Activated CD4-positive, CD25-positive, alpha-beta regulatory T cell treated with anti-CD3 and anti-CD28 coated beads, Interleukin-2, amount 50 U/mL, for 24 hours (primary cell): ENCODE measurements at regions not wholly inside any gene's neighbourhood (a gene's known extent, or its start where the extent isn't known, plus 50 kb on each side); places are given as distances from the start of the nearest gene placed in this dataset.
"Not testable (repeated sequence)": the region's sequence is repeated elsewhere in the genome, so short reads cannot be mapped to it uniquely, and the experiment has no call there.

Source experiments
- ATAC-seq, 2 donors: fragments of 150-1000 bp; cut with Tn5 transposase; one replicate each; pipeline ENCODE4 v1.10.0; 2021; ENCODE audit warnings: mild to moderate bottlenecking in 1 of 2, moderate library complexity in 1 of 2

DNA sequence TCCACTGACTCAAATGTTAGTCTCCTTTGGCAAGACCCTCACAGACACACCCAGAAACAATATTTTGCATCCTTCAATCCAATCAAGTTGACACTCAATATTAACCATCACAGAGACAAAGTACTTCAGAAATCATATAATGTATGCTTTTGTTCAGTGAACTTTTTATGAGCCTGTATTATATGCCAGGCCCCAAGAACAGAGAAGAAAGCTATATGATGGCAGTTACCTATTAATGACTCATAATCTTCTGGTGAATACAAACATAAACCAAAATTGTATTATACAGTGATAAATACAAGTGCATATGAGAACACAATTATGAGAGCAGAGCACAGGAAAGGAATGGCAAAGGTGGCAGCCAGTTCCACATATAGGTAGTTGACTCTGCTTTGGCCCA lies 852.0 kb upstream of the EPHA5 start:
- no peak for ATAC-seq

GRCh38 chr4:66516940-66517339 lies 846.7 kb upstream of the EPHA5 start:
- no peak for ATAC-seq

- no peak for ATAC-seq
Observed at GRCh38 chr4:66506985-66507384, 836.7 kb upstream of the EPHA5 start.

DNA sequence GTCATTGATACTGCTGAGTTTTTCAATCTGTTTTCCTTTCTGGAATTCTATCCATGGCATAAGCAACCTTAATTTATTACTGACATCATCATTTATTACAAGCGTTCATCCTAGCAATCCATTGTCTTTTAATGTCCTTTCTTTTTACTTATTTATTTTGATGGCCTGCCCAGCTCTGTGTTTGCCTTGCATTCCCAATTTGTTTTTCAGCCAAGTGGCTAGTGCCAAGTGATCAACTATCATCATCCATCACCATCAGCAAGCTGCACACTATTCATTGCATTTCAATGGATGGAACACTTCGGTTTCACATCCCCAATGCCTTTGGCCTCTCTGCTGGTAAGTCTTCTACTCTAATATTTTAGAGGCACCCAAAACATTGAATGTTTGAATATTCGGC lies 831.7 kb upstream of the EPHA5 start:
- ATAC-seq = no peak

- no peak for ATAC-seq
Observed at GRCh38 chr4:66490729-66491128, 820.4 kb upstream of the EPHA5 start.

- no peak for ATAC-seq
Observed at GRCh38 chr4:66489783-66490452, 819.6 kb upstream of the EPHA5 start.

DNA sequence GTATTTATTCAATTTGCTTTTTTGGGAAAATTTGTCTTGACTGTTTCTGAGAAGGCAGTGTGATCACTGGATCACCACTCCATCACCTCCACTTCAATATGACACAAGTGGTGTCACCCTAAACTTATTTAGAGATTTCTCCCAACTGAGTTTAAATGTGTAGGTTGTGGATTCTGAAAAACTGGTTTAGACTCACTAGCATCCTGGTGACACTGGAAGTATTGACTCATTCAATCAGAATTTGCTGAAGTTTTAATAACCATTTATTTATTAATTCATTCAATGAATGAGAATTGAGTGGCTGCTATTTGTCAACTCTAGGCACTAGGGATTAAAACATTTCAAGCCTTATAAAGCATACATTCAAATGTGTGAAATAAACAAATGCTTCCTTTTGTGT lies 819.1 kb upstream of the EPHA5 start:
- no peak for ATAC-seq

- ATAC-seq = no peak
Observed at GRCh38 chr4:66486068-66486467, 815.8 kb upstream of the EPHA5 start.

DNA sequence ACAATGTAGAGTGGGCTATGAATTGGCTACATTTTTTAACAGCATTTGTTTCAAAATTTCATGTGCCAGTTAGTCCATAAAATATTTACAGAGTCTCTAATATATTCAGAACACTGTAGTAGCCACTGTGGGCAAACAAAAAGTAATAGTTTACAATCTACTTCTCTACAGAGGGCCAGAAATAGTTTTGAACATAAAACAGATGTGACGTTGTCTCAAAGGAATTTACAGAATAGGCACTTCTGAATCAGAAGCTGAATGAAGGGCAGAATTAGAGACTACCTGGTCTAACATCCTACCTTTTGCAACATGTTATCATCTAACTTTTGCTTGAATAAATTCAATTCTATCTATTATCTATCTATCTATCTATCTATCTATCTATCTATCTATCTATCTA lies 811.9 kb upstream of the EPHA5 start:
- no peak for ATAC-seq

DNA sequence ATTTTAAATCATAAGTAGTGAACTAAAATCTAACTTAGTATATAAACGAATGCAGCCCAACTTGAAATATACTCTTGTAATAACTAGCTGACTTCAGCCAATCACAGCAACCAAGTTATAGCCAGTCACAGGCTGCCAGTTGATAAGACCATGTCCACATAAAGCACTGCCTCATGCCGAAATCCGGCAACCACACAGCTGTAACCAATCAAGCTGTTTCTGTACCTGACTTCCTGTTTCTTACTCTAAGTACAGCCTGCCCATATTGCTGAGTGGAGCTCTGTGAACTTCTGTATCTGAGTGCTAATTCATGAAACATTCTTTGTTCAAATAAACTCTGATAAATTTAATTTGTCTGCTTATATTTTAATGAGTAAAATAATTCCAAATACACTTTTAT lies 805.3 kb upstream of the EPHA5 start:
- ATAC-seq = no peak

DNA sequence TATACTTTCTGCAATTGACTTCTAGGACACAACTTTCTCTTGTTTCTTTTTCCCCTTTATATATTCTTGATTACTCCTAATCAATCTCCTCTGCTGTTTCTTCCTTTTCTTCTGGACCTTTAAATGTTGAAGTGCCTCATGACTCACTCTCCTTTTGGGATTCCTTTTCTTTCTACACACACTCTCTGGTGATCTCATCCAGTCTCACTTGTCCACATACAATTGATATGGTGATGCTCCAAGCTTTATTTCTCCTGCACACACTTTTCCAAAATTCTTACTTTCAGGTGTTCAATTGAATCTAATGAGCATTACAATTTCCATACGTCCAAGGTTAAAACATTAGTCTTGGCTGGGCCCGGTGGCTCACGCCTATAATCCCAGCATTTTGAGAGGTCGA lies 794.8 kb upstream of the EPHA5 start:
- ATAC-seq = no peak

GRCh38 chr4:66462890-66463289 lies 792.6 kb upstream of the EPHA5 start:
- not testable (repeated sequence) for ATAC-seq

- no peak for ATAC-seq
Observed at GRCh38 chr4:66451741-66452140, 781.5 kb upstream of the EPHA5 start.

GRCh38 chr4:66443008-66443407 lies 772.7 kb upstream of the EPHA5 start:
- no peak for ATAC-seq

DNA sequence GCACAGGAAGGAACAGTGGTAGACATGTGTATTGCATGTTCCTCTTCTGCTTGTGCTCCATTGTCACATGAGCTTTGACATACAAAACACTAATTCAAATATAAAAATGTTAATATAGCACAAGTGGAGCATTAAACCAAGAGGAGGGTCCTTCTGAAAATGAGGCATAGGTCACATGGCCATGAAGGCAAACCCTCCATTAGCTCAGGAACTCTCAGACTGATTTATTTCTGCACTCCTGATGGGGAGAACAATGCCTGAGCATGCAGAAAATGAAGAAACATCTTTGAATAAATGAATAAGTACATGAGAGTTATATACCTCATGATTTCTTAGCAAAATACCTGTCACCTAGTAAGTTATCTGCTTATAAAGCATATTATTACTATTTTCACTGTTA lies 769.2 kb upstream of the EPHA5 start:
- no peak for ATAC-seq

- ATAC-seq = no peak
Observed at GRCh38 chr4:66433706-66434105, 763.4 kb upstream of the EPHA5 start.

DNA sequence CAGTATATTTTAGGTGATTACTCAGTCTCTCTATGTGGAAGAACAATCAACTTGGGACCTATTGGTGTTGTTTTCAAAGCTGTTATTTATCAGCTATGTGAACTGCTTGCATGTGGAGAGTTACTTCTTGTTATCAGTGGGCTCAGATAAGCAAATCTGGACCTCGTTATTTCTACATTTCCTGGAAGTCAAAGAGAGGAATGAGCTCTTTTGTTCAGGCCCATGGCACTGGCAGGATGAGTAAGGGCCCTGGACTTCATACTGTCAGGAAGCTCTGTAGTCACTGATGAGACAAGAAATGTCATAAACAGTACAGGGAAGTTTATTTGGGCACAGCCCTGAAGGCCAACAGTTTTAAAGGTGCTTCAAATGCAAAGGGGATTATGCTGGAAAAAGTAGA lies 760.6 kb upstream of the EPHA5 start:
- no peak for ATAC-seq

GRCh38 chr4:66429276-66429675 lies 759.0 kb upstream of the EPHA5 start:
- no peak for ATAC-seq

GRCh38 chr4:66416425-66416824 lies 746.1 kb upstream of the EPHA5 start:
- ATAC-seq = no peak

DNA sequence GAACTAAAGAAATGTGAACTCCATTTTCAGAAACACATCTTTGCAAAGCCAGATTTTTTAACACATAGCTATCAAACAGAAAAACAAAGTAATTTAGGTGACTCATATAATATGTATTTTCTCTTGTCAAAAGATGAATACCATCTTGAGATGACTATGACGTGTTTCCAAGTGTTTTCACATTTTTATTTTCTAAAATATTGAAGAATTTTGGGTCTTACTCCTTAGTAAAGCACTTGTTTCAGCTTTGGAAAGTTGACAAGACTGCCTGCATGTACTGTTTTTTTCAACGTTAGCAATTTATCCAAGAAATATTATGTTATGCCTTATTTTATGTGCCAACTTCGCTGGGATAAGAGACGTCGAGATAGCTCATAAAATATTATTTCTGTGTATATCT lies 733.9 kb upstream of the EPHA5 start:
- no peak for ATAC-seq

GRCh38 chr4:66376921-66377320 lies 706.6 kb upstream of the EPHA5 start:
- no peak for ATAC-seq

DNA sequence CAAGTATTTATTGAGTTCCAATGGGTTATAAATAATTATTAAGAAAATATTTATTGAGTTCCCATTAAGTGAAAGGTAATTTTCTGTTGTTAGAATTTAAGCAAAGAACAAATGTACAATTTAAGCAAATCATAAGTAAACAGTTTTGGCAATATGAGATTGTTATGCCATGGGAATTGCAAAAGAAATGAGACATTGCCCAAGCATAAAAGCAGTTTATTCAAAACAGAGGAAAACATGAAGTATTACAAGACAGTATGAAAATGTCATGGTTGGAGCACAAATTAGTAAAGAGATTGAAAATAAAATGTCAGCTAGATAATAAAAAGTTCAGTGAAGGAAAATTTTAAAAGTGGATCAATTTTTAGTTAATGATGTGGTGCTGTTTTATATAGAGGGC lies 706.1 kb upstream of the EPHA5 start:
- ATAC-seq = no peak

GRCh38 chr4:66373268-66373667 lies 703.0 kb upstream of the EPHA5 start:
- no peak for ATAC-seq

DNA sequence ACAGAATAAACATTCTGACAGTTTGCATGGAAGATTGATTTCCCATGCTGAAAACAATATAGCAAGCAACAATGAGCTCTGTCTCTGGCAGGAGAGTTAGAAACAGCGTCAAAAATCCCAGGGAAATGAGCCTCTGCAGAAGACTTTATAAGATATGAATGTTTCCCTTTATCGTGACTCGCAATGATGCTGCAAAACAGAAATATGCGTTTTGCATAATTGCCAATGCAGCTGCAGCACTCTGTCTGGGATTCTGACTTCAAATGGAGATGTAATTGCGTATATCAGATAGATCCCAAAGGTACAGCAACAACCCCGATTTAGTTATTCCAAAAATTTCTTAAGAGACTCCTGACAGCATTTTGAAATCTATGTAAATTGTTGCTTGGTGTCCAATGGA lies 702.4 kb upstream of the EPHA5 start:
- no peak for ATAC-seq

GRCh38 chr4:66367043-66367660 lies 696.9 kb upstream of the EPHA5 start:
- no peak for ATAC-seq
